Neural cell (in vitro differentiated cells): ENCODE measurements at regions not wholly inside any gene's neighbourhood (a gene's known extent, or its start where the extent isn't known, plus 50 kb on each side); places are given as distances from the start of the nearest gene placed in this dataset.

Experiments used
- H2AFZ ChIP-seq: fragments of 200-600, 300-800 bp; sonication (generic), shearing (Covaris generic); 2 replicates; pipeline ENCODE4 v1.6.0; 2014; ENCODE audit warnings: low read depth, mild to moderate bottlenecking, antibody characterized with exemption, low read length, moderate library complexity
- H3F3A ChIP-seq: fragments of 200-600 bp; shearing (Covaris generic); 2 replicates; pipeline ENCODE4 v1.6.1; 2016; ENCODE audit warnings: mild to moderate bottlenecking, moderate library complexity, mixed read lengths, antibody characterized with exemption, low read length; ENCODE audit not compliant: insufficient read depth, poor library complexity, severe bottlenecking
- H3K27ac ChIP-seq: fragments of 200-600, 300-800 bp; sonication (generic), shearing (Covaris generic); 2 replicates; pipeline ENCODE4 v1.5.1; 2014; ENCODE audit warnings: mild to moderate bottlenecking, low read length, moderate library complexity
- H3K27me3 ChIP-seq: fragments of 300-800, 200-600 bp; sonication (generic), shearing (Covaris generic); 2 replicates; pipeline ENCODE4 v1.6.0; 2014; ENCODE audit warnings: mild to moderate bottlenecking, low read depth, low read length, moderate library complexity; ENCODE audit not compliant: insufficient read depth
- H3K36me3 ChIP-seq: fragments of 300-800, 200-600 bp; sonication (generic), shearing (Covaris generic); 2 replicates; pipeline ENCODE4 v1.5.1; 2014; ENCODE audit warnings: mild to moderate bottlenecking, antibody characterized with exemption, low read length, moderate library complexity; ENCODE audit not compliant: insufficient read depth
- H3K4me2 ChIP-seq: fragments of 300-800, 200-600 bp; sonication (generic), shearing (Covaris generic); 2 replicates; pipeline ENCODE4 v1.6.0; 2014; ENCODE audit warnings: mild to moderate bottlenecking, low read length
- H3K4me3 ChIP-seq: fragments of 300-800, 200-600 bp; sonication (generic), shearing (Covaris generic); 2 replicates; pipeline ENCODE4 v1.5.1; 2014; ENCODE audit warnings: mild to moderate bottlenecking, low read length, moderate library complexity
- H3K79me2 ChIP-seq: fragments of 200-600 bp; shearing (Covaris generic); replicated peaks from 2 replicates; pipeline ENCODE4 v1.6.0; 2014; ENCODE audit warnings: mild to moderate bottlenecking, low read length, moderate library complexity; ENCODE audit not compliant: insufficient read depth
- H3K9ac ChIP-seq: fragments of 300-800, 200-600 bp; sonication (generic), shearing (Covaris generic); 2 replicates; pipeline ENCODE4 v1.6.1; 2016; ENCODE audit warnings: mild to moderate bottlenecking, low read length, mixed read lengths
- H3K9me2 ChIP-seq: fragments of 200-600 bp; shearing (Covaris generic); 2 replicates; pipeline ENCODE4 v1.6.1; 2016; ENCODE audit warnings: mild to moderate bottlenecking, low read length, mixed read lengths; ENCODE audit not compliant: insufficient read depth
- H3K9me3 ChIP-seq: fragments of 200-600, 300-800 bp; sonication (generic), shearing (Covaris generic); 2 replicates; pipeline ENCODE4 v1.6.1; 2016; ENCODE audit warnings: mild to moderate bottlenecking, mixed run types, low read length, moderate library complexity, mixed read lengths
- H4K20me1 ChIP-seq: fragments of 200-600 bp; shearing (Covaris generic); 2 replicates; pipeline ENCODE4 v1.6.1; 2016; ENCODE audit warnings: mild to moderate bottlenecking, mixed run types; ENCODE audit not compliant: insufficient read depth
- CTCF ChIP-seq: fragments of 450-650 bp; IDR thresholded peaks from 2 replicates; pipeline ENCODE4 v1.5.1; 2014; ENCODE audit warnings: antibody characterized with exemption, mild to moderate bottlenecking, moderate library complexity; ENCODE audit not compliant: poor library complexity, severe bottlenecking
- EP300 ChIP-seq: fragments of 450-650 bp; conservative IDR thresholded peaks from 2 replicates; pipeline ENCODE4 v1.6.1; 2014; ENCODE audit warnings: antibody characterized with exemption, mild to moderate bottlenecking, moderate library complexity; ENCODE audit not compliant: poor library complexity, severe bottlenecking
- EZH2 ChIP-seq: fragments of 200-600, 300-800 bp; shearing (Covaris generic), sonication (generic); IDR thresholded peaks from 2 replicates; pipeline ENCODE4 v1.6.1; 2014; ENCODE audit warnings: antibody characterized with exemption, low read length, borderline replicate concordance, mild to moderate bottlenecking; ENCODE audit not compliant: insufficient read depth, poor library complexity, severe bottlenecking
- MXI1 ChIP-seq: fragments of 450-650 bp; conservative IDR thresholded peaks from 2 replicates; pipeline ENCODE4 v1.6.1; 2014; ENCODE audit warnings: antibody characterized with exemption, mild to moderate bottlenecking; ENCODE audit not compliant: poor library complexity, severe bottlenecking
- POLR2AphosphoS5 ChIP-seq: IDR thresholded peaks from 2 replicates; pipeline ENCODE4 v1.6.1; 2012
- RAD21 ChIP-seq: fragments of 450-650 bp; conservative IDR thresholded peaks from 2 replicates; pipeline ENCODE4 v1.6.1; 2014; ENCODE audit warnings: antibody characterized with exemption, mild to moderate bottlenecking, moderate library complexity
- REST ChIP-seq: IDR thresholded peaks from 2 replicates; pipeline ENCODE4 v1.6.1; 2012; ENCODE audit warnings: borderline replicate concordance
- SMC3 ChIP-seq: fragments of 450-650 bp; conservative IDR thresholded peaks from 2 replicates; pipeline ENCODE4 v1.6.1; 2014; ENCODE audit warnings: antibody characterized with exemption, mild to moderate bottlenecking, moderate library complexity; ENCODE audit not compliant: poor library complexity
- TAF1 ChIP-seq: IDR thresholded peaks from 2 replicates; pipeline ENCODE4 v1.6.1; 2012; ENCODE audit warnings: low read depth

- Histone ChIP-seq H3K4me2 (no peak overlapping the region), H3K9me3 (no peaks in the 10 kb centered on the region), H3K36me3 (no peaks in the 10 kb centered on the region), H3K27me3 (no peaks in the 10 kb centered on the region), H3F3A (no peaks in the 10 kb centered on the region), H3K9ac (no peak overlapping the region), H3K4me3 (no peak overlapping the region), H3K27ac (no peak overlapping the region), H2AFZ (no peak overlapping the region), H3K79me2 (no peaks in the 10 kb centered on the region), H3K9me2 (no peaks in the 10 kb centered on the region), H4K20me1 (no peaks in the 10 kb centered on the region)
- TF ChIP-seq MXI1, result no peak
- TF ChIP-seq EP300, result no peak
- TF ChIP-seq RAD21, result no peak
- no peak for TF ChIP-seq CTCF
- TF ChIP-seq SMC3, result no peak
- no peak for TF ChIP-seq POLR2AphosphoS5
- TF ChIP-seq REST, result no peak
- no peak for TF ChIP-seq EZH2
- no peak for TF ChIP-seq TAF1
Observed at GRCh38 chr4:25493466-25493865, 116.4 kb downstream of the ANAPC4 start.

DNA sequence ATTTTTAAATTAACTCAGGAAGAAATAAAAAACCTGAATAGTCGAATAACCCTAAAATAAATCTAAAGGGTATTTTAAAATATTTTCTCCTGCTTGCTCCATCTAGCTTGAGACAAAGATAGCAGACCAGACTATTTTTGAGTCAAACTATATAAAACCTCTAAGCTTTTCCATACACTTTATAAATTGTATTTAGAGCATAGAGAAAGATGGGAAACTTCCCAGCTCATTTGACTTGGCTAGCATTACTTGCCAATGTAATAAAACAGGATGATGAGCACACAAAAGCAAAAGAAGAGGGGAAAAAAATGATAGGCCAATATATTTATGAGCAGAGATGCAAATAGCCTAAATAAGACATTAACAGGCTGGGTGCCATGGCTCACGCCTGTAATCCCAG lies 117.1 kb downstream of the ANAPC4 start:
- Histone ChIP-seq H3K9ac (no peak overlapping the region), H2AFZ (no peak overlapping the region), H3K27ac (no peak overlapping the region), H3K9me2 (no peaks in the 10 kb centered on the region), H3K27me3 (no peaks in the 10 kb centered on the region), H3K4me2 (no peak overlapping the region), H3F3A (no peaks in the 10 kb centered on the region), H3K4me3 (no peak overlapping the region), H3K36me3 (no peaks in the 10 kb centered on the region), H3K79me2 (no peaks in the 10 kb centered on the region), H3K9me3 (no peaks in the 10 kb centered on the region), H4K20me1 (no peaks in the 10 kb centered on the region)
- TF ChIP-seq RAD21 (no peak), CTCF (no peak), MXI1 (no peak), TAF1 (no peak), SMC3 (no peak), EP300 (no peak), POLR2AphosphoS5 (no peak), REST (no peak), EZH2 (no peak)
